ENCODE measurements at regions not wholly inside any gene's neighbourhood (a gene's known extent, or its start where the extent isn't known, plus 50 kb on each side); places are given as distances from the start of the nearest gene placed in this dataset.

GRCh38 chr10:121312587-121312986, 285.7 kb downstream of the FGFR2 start:
- no peaks in the 10 kb centered on the region for H3K27me3 ChIP-seq (replicated peaks; ENCODE audit: control insufficient read depth, insufficient read depth, low read length)
- no TSS peak for BruUV-seq (replicated peaks)
- H3K36me3 ChIP-seq (ENCODE audit: control insufficient read depth, insufficient read depth, low read length), result no peaks in the 10 kb centered on the region; the same call in 1 of the 2 replicates
- intact Hi-C loops (cut with micrococcal nuclease; ENCODE audit: unreplicated experiment), result no loop called here
- H3K9me3 Mint-ChIP-seq (ENCODE audit: unreplicated experiment), result peaks cover 16% of the 10 kb centered on the region
- H3K4me3 ChIP-seq (ENCODE audit: low read depth, low read length), result no peak overlapping the region
- H3K4me3 Mint-ChIP-seq (ENCODE audit: unreplicated experiment), result no peak overlapping the region
- peak overlapping the region; percentile 60 for H3K27ac Mint-ChIP-seq (ENCODE audit: unreplicated experiment)
- H3K36me3 Mint-ChIP-seq (ENCODE audit: insufficient read depth, unreplicated experiment), result no peaks in the 10 kb centered on the region
- H3K27me3 Mint-ChIP-seq (ENCODE audit: insufficient read depth, unreplicated experiment), result no peaks in the 10 kb centered on the region
- no peak for TF ChIP-seq CTCF (IDR thresholded peaks at IDR 0.05; ENCODE audit: insufficient read depth in 1 of 2, low read depth in 1 of 2, low read length in 1 of 2, severe bottlenecking in 1 of 2, unreplicated experiment in 1 of 2)
- H3K9me3 ChIP-seq, result peaks cover 4% of the 10 kb centered on the region; the same call in 1 of the 2 replicates
- CTCF ChIA-PET, result interaction anchor here (0.6 kb wide), 1 partner anchor 296 kb away, joined by 7 read pairs; no protein-coding TSS in a partner anchor
- no peak for DNase-seq
- peaks cover 29% of the 10 kb centered on the region for H3K4me1 Mint-ChIP-seq (ENCODE audit: low read depth, unreplicated experiment)
- POLR2A ChIA-PET, result no interaction called here
- peaks cover 30% of the 10 kb centered on the region for H3K4me1 ChIP-seq

GRCh38 chr10:121313119-121313875, 284.9 kb downstream of the FGFR2 start:
- Mint-ChIP-seq H3K27ac (ENCODE audit: unreplicated experiment) (peak overlapping the region; percentile 69), H3K9me3 (ENCODE audit: unreplicated experiment) (peaks cover 16% of the 10 kb centered on the region), H3K4me1 (ENCODE audit: low read depth, unreplicated experiment) (peaks cover 23% of the 10 kb centered on the region), H3K4me3 (ENCODE audit: unreplicated experiment) (no peak overlapping the region), H3K27me3 (ENCODE audit: insufficient read depth, unreplicated experiment) (no peaks in the 10 kb centered on the region), H3K36me3 (ENCODE audit: insufficient read depth, unreplicated experiment) (no peaks in the 10 kb centered on the region)
- intact Hi-C loops (cut with micrococcal nuclease; ENCODE audit: unreplicated experiment), result no loop called here
- ChIA-PET POLR2A (no interaction called here), CTCF (interaction anchor here (0.6 kb wide), 1 partner anchor 295 kb away, joined by 7 read pairs; no protein-coding TSS in a partner anchor)
- no TSS peak for BruUV-seq (replicated peaks)
- no peaks in the 10 kb centered on the region for H3K27me3 ChIP-seq (replicated peaks; ENCODE audit: control insufficient read depth, insufficient read depth, low read length)
- H3K4me3 ChIP-seq (ENCODE audit: low read depth, low read length), result no peak overlapping the region
- TF ChIP-seq CTCF (IDR thresholded peaks at IDR 0.05; ENCODE audit: insufficient read depth in 1 of 2, low read depth in 1 of 2, low read length in 1 of 2, severe bottlenecking in 1 of 2, unreplicated experiment in 1 of 2), result no peak
- H3K4me1 ChIP-seq, result peaks cover 23% of the 10 kb centered on the region
- peak; percentile 29 to 63 for DNase-seq
- peaks cover 1% of the 10 kb centered on the region for H3K9me3 ChIP-seq
- no peaks in the 10 kb centered on the region for H3K36me3 ChIP-seq (ENCODE audit: control insufficient read depth, insufficient read depth, low read length)

- Mint-ChIP-seq H3K4me1 (ENCODE audit: low read depth, unreplicated experiment) (peaks cover 13% of the 10 kb centered on the region), H3K9me3 (ENCODE audit: unreplicated experiment) (peaks cover 24% of the 10 kb centered on the region), H3K27ac (ENCODE audit: unreplicated experiment) (no peak overlapping the region), H3K27me3 (ENCODE audit: insufficient read depth, unreplicated experiment) (no peaks in the 10 kb centered on the region), H3K4me3 (ENCODE audit: unreplicated experiment) (no peak overlapping the region), H3K36me3 (ENCODE audit: insufficient read depth, unreplicated experiment) (no peaks in the 10 kb centered on the region)
- ChIA-PET POLR2A (no interaction called here), CTCF (no interaction called here)
- BruUV-seq (replicated peaks), result no TSS peak
- no peak for TF ChIP-seq CTCF (IDR thresholded peaks at IDR 0.05; ENCODE audit: insufficient read depth in 1 of 2, low read depth in 1 of 2, low read length in 1 of 2, severe bottlenecking in 1 of 2, unreplicated experiment in 1 of 2)
- Histone ChIP-seq H3K4me1 (peaks cover 22% of the 10 kb centered on the region), H3K9me3 (peaks cover 11% of the 10 kb centered on the region; the same call in 1 of the 2 replicates), H3K4me3 (ENCODE audit: low read depth, low read length) (no peak overlapping the region), H3K27me3 (replicated peaks; ENCODE audit: control insufficient read depth, insufficient read depth, low read length) (no peaks in the 10 kb centered on the region), H3K36me3 (ENCODE audit: control insufficient read depth, insufficient read depth, low read length) (no peaks in the 10 kb centered on the region)
- intact Hi-C loops (cut with micrococcal nuclease; ENCODE audit: unreplicated experiment), result no loop called here
- no peak for DNase-seq
Observed at GRCh38 chr10:121316432-121316831, 281.8 kb downstream of the FGFR2 start.
